ENCODE measurements at regions not wholly inside any gene's neighbourhood (a gene's known extent, or its start where the extent isn't known, plus 50 kb on each side); places are given as distances from the start of the nearest gene placed in this dataset.

- no peak overlapping the region for H3K27ac ChIP-seq (ENCODE audit: low read length)
- ChIA-PET CTCF (no interaction called here), POLR2A (interaction anchor here (0.7 kb wide), 1 partner anchor 250 kb away, joined by 3 read pairs; no protein-coding TSS in a partner anchor)
- no TSS peak for BruUV-seq (replicated peaks)
- no peaks in the 10 kb centered on the region for H3K36me3 ChIP-seq (ENCODE audit: control insufficient read depth, insufficient read depth, low read length)
- ATAC-seq (no peak), DNase-seq (ENCODE audit: low read depth, low spot score) (no peak)
- no peaks in the 10 kb centered on the region for H3K4me1 ChIP-seq (ENCODE audit: control insufficient read depth, insufficient read depth, low read length)
- intact Hi-C loops (cut with micrococcal nuclease; ENCODE audit: unreplicated experiment) (no loop called here), in situ Hi-C loops (cut with HindIII; ENCODE audit: low pct_unique_long_range_greater_than_20kb, low sequenced_read_pairs) (no loop called here)
- H3K9me3 ChIP-seq (ENCODE audit: control insufficient read depth, insufficient read depth, low read depth, low read length) = no peaks in the 10 kb centered on the region
- peaks cover 2% of the 10 kb centered on the region for H3K27me3 ChIP-seq (ENCODE audit: control insufficient read depth, insufficient read depth, low read length)
- H3K4me3 ChIP-seq (ENCODE audit: low read depth in 2 of 2, low read length in 2 of 2) = no peak overlapping the region
- TF ChIP-seq REST (IDR thresholded peaks at IDR 0.05; ENCODE audit: insufficient read depth in 1 of 2, low read depth in 2 of 2, low read length in 1 of 2) (no peak), CTCF (IDR thresholded peaks at IDR 0.05) (no peak), SIN3A (IDR thresholded peaks at IDR 0.05; ENCODE audit: borderline replicate concordance, insufficient read depth, low read depth, low read length) (no peak), POLR2AphosphoS5 (IDR thresholded peaks at IDR 0.05; ENCODE audit: low read depth, low read length) (no peak), TCF7L2 (IDR thresholded peaks at IDR 0.05; ENCODE audit: low read depth, low read length) (no peak)
Observed at GRCh38 chr18:10301831-10302483, 152.5 kb upstream of the APCDD1 start.

GRCh38 chr18:10303171-10303570 is 151.3 kb upstream of the APCDD1 start:
- DNase-seq (ENCODE audit: low read depth, low spot score) = no peak
- Histone ChIP-seq H3K4me1 (ENCODE audit: control insufficient read depth, insufficient read depth, low read length) (no peaks in the 10 kb centered on the region), H3K27ac (ENCODE audit: low read length) (no peak overlapping the region), H3K4me3 (ENCODE audit: low read depth in 2 of 2, low read length in 2 of 2) (no peak overlapping the region), H3K9me3 (ENCODE audit: control insufficient read depth, insufficient read depth, low read depth, low read length) (no peaks in the 10 kb centered on the region), H3K27me3 (ENCODE audit: control insufficient read depth, insufficient read depth, low read length) (peaks cover 2% of the 10 kb centered on the region), H3K36me3 (ENCODE audit: control insufficient read depth, insufficient read depth, low read length) (no peaks in the 10 kb centered on the region)
- in situ Hi-C loops (cut with HindIII; ENCODE audit: low pct_unique_long_range_greater_than_20kb, low sequenced_read_pairs) (no loop called here), intact Hi-C loops (cut with micrococcal nuclease; ENCODE audit: unreplicated experiment) (no loop called here)
- no peak for ATAC-seq
- BruUV-seq (replicated peaks) = no TSS peak
- CTCF ChIA-PET = no interaction called here
- POLR2A ChIA-PET = no interaction called here
- no peak for TF ChIP-seq POLR2AphosphoS5 (IDR thresholded peaks at IDR 0.05; ENCODE audit: low read depth, low read length)
- TF ChIP-seq REST (IDR thresholded peaks at IDR 0.05; ENCODE audit: insufficient read depth in 1 of 2, low read depth in 2 of 2, low read length in 1 of 2) = no peak
- no peak for TF ChIP-seq TCF7L2 (IDR thresholded peaks at IDR 0.05; ENCODE audit: low read depth, low read length)
- no peak for TF ChIP-seq CTCF (IDR thresholded peaks at IDR 0.05)
- no peak for TF ChIP-seq SIN3A (IDR thresholded peaks at IDR 0.05; ENCODE audit: borderline replicate concordance, insufficient read depth, low read depth, low read length)

Data from Panc1 (cell line).